Erythroblast (primary cell): ENCODE measurements at regions not wholly inside any gene's neighbourhood (a gene's known extent, or its start where the extent isn't known, plus 50 kb on each side); places are given as distances from the start of the nearest gene placed in this dataset.

Experiments
- GATA1 ChIP-seq: IDR thresholded peaks from 2 replicates; pipeline ENCODE4 v1.6.1; 2011; ENCODE audit warnings: low read depth, mild to moderate bottlenecking, control low read depth, low read length, moderate library complexity
- POLR2A ChIP-seq: IDR thresholded peaks from 2 replicates; pipeline ENCODE4 v1.6.1; 2011; ENCODE audit warnings: mild to moderate bottlenecking, low read length

GRCh38 chr2:126476691-126477090 is 179.3 kb upstream of the GYPC start:
- no peak for TF ChIP-seq POLR2A
- no peak for TF ChIP-seq GATA1
